Endometrium (tissue), 2 donors: ENCODE measurements at regions not wholly inside any gene's neighbourhood (a gene's known extent, or its start where the extent isn't known, plus 50 kb on each side); places are given as distances from the start of the nearest gene placed in this dataset.

ENCODE experiments used
- FAIRE-seq: peaks from 2 replicates; lab custom pipeline; 2012; peaks lifted over from hg19 to GRCh38; lab: Jason Lieb, UNC
- donor health status: control.
- donor health status: control.

DNA sequence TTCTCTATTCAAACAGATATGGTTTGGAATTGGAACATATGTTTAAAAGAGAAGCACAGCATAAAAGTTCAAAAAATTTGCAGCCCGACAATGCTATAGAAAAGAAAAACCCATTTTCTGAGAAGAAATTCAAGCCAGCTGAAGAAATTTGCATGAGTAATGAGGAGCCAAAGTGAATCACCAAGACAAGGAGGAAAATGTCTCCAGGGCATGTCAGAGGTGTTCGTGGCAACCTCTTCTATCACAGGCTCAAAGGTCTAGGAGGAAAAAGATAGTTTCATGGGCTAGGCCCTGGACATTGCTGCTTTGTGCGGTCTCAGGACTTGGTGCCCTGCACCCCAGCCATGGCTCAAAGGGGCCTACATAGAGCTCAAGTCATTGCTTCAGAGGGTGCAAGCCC is 134.8 kb upstream of the ADAMTS16 start:
- no peak for FAIRE-seq

GRCh38 chr5:5006548-5006947 is 133.6 kb upstream of the ADAMTS16 start:
- no peak for FAIRE-seq

DNA sequence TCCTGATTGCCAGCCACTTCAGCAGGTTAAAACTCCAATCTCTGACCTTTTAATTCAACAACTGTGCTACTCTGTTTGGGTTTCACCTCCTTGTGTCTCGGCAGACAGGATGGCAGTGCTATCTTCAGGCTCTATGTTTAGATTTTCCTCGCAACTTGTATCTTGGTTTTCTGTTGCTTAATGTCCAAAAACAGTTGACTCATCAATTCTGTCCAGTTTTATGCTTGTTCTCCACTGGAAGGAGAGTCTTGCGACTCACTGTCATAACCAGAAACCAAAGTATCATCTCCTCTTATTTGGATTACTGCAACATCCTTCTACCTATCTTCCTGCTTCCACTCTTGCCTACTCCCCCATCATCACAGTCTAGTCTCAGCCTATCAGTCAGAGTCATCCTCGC is 130.9 kb upstream of the ADAMTS16 start:
- no peak for FAIRE-seq

GRCh38 chr5:5011151-5011550 is 129.0 kb upstream of the ADAMTS16 start:
- no peak for FAIRE-seq

DNA sequence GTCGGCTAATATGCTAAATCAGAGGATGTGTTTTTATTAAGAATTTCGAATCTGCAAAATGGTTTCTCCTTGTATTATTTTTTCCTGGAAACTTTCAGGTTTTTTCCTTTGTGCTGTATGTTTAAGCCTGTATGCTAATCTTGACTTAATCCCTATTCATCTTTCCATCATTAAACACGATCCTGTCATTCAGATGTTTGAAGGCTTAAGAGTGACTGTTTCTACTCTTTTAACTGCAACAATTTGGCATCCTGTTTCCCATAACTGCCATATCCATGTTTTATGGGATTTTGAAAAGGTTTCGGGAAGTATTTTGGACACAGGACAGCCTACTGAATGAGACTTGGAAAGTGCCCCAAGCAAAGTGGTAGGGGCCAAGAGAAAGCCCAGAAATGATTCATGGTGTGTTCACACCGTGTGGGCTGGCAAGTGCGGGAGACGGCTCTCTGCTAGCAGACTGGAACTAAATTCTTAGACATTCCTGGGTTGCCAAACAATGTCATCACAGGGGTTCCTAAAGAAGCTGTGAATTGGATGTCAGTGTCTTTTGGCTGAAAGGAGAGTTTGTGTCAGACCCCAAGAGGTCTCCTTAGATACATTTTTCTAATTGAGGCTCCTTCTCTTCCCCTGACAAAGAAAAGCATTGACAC is 125.4 kb upstream of the ADAMTS16 start:
- FAIRE-seq, result no peak

DNA sequence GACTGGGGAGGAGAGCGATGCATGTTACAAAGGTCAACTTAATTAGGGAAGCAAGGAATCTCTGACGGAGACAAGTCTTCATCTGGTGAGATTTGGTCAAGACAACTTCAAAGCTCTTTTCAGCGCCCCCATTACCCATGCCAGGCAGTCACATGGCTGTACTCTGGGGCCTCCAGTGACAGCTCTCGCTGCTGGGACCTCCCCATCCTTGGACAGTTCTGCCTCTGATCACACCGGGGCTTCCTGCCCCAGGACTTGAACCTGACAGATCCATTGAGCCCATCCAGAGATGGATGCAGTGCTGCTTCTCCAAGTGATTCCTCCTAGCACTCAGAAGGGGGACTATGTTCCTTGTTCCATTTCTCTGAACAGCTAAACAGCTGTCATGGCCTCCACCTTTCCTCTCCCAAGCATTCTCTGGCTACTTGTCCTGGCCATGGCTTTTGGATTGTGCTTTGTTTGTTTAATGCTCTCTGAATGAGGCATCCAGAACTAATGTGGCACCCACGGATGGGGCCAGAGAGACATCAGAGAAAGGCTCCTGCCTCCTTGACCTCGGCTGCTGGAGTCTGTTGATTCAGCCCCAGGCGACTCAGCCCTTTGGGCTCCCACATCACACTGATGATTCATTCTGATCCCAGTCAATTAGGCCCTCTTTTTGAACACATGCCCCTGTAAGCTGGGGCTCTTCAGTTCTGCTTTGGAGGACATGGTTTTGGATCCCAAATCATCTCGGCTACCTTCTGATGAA is 122.1 kb upstream of the ADAMTS16 start:
- FAIRE-seq, result no peak

- no peak for FAIRE-seq
These were observed 121.6 kb upstream of the ADAMTS16 start for GRCh38 chr5:5018578-5018970.

DNA sequence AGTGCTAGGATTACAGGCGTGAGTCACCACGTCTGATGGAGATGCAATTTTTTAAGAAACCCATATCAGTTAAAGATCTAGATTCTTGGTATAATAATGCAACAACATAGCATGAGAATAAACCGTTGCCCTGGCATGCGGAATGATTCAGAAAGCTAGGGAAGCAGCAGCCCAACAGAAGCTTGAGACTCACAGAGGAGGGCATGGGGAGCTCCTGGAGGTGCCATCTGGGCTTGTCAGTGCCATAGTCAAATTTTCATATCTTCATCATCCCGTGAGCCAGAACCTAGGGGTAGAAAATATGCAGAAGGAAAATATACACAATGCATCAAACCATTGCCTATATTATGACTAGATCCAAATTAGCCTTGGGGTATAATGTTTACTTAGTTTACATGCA is 118.7 kb upstream of the ADAMTS16 start:
- FAIRE-seq, result no peak

DNA sequence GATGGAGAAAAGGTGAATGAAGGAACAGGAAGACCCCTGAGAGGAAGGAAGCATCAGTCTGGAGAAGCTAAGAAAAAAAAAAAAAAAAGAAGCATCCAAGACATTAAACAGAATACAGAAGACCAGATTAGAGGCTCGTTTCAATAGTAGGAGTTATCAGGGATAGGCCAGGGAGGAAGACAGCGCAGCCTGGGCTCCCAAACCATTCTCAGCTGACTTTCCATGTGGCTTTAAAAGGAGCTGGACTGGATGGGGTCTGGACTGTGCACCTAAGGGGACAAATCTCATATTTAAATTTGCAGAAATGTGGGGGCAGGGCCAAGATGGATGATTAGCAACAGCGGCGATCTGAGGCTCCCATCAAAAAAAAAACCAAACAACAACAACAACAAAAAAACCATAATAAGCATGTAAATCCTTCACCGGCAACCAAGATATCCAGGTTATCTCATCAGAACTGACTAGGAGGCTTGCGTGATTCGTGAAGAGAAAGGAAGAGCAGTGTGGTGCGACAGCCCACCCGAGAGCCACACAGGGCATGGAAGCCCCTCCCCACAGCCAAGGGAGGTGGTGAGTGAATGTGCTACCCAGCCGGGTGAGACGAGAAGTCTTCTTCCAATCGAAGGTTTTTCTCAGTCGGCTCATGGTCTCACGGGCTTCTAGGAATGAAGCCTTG is 114.9 kb upstream of the ADAMTS16 start:
- FAIRE-seq, result no peak

- FAIRE-seq, result no peak
These were observed 114.2 kb upstream of the ADAMTS16 start for GRCh38 chr5:5025774-5026408.

- no peak for FAIRE-seq
These were observed 113.7 kb upstream of the ADAMTS16 start for GRCh38 chr5:5026409-5026785.

DNA sequence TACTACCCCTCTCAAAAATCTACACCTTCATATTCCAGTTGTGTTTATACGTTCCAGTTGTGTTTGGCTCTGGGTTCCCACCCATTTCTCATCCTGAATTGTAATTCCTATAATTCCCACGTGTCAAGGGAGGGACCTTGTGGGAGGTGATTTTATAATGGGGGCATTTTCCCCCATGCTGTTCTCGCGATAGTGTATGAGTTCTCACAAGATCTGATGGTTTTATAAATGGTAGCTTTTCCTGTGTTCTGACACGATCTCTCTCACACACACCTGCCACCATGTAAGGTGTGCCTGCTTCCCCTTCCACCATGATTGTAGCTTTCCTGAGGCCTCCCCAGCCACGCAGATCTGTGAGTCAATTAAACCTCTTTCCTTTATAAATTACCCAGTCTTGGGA is 108.5 kb upstream of the ADAMTS16 start:
- no peak for FAIRE-seq

- no peak for FAIRE-seq
These were observed 102.5 kb upstream of the ADAMTS16 start for GRCh38 chr5:5037674-5038073.

- FAIRE-seq, result no peak
These were observed 100.2 kb upstream of the ADAMTS16 start for GRCh38 chr5:5039918-5040317.

- FAIRE-seq, result no peak
These were observed 99.4 kb upstream of the ADAMTS16 start for GRCh38 chr5:5040712-5041111.

DNA sequence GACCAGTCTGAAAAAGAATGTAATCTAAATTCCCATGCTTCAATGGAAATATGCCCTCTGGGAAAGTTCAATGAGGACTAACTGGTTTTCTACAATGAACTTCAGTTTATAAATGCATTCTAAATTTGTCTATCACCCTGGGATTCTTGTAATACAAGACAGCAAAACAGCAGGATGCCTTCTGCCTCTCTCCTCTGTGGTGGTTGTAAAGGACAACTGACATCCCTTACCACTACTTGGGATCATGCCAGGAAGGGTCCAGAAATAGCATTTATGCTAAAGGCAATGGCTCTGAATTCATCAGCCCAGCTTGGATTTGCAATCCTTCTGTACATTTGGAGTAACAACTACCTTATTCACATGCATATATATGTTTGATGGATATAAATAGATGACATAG is 97.3 kb upstream of the ADAMTS16 start:
- no peak for FAIRE-seq

- FAIRE-seq, result no peak
These were observed 96.8 kb upstream of the ADAMTS16 start for GRCh38 chr5:5043346-5043745.

DNA sequence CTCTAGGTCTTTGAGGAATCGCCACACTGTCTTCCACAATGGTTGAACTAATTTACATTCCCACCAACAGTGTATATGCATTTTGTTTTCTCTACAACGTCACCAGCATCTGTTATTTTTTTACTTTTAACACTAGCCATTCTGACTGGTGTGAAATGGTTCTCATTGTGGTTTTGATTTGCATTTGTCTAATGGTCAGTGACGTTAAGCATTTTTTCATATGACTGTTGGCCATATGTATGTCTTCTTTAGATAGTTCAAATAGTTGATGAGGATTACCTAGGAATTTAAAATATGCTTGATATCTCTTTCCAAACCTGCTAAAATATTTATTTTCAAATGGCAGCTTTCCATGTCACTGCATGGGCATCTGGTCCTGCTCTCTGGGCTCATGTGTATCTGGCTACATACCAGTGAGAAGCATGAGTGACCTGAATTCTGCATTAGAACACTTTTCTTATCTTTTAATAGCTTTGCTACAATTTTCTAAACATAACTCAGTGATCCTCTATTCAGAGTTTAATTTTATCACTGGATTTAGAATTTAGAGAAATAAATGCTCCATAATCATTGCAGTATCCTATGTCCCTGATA is 95.8 kb upstream of the ADAMTS16 start:
- no peak for FAIRE-seq

GRCh38 chr5:5046680-5047502 is 93.2 kb upstream of the ADAMTS16 start:
- no peak for FAIRE-seq

DNA sequence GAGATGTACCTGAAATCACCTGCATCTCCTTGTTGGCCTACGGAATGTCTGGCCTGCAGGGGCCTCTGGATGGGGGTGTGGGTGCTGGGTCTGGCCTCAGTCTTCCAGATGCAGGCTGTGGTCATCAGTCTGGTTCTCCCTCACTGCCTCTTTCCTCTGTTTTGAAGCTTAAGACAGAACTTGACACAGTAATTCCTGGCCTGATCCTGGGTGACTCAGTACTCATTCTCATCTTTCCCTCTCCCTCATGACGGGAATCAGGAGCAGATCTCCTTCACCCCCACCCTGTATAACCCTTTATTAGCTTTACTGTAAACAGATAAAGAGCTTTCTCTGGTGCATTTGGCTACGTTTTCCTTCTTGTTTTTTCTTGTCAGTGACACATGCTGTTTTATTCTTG is 89.3 kb upstream of the ADAMTS16 start:
- FAIRE-seq, result no peak

GRCh38 chr5:5055712-5056111 is 84.4 kb upstream of the ADAMTS16 start:
- FAIRE-seq, result no peak

DNA sequence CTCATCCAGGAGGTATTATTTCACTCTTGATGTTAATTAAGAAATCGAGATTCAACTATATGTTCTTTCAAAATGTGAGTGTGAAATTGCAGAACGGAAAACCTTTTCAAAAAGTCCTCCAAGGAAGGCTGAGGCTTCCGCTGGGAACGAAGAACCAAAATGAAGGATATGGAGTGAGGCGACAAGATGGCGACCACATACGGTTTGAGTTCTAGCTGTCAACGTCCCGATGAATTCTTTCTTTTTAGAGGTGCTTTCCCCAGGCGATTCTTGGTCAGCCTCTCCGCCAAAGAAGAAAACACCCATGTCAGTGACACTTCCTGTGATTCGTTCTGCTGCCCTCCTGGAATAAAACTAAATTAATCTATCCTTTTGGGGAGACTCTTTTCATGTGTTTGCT is 78.3 kb upstream of the ADAMTS16 start:
- no peak for FAIRE-seq
